Hematopoietic multipotent progenitor cell treated with erythropoietin and hydrocortisone succinate and interleukin-3 and kit ligand, for 6 days (in vitro differentiated cells): ENCODE measurements at regions not wholly inside any gene's neighbourhood (a gene's known extent, or its start where the extent isn't known, plus 50 kb on each side); places are given as distances from the start of the nearest gene placed in this dataset.

Experiments
- DNase-seq: peaks from one replicate; pipeline ENCODE4 v3.0.0-alpha.2; 2015

GRCh38 chr12:22396735-22397134 lies 62.2 kb upstream of the ST8SIA1 start:
- DNase-seq: no peak

GRCh38 chr12:22396253-22396652 lies 61.7 kb upstream of the ST8SIA1 start:
- peak; percentile 29 for DNase-seq

- no peak for DNase-seq
Measured at GRCh38 chr12:22395666-22396065, 61.2 kb upstream of the ST8SIA1 start.
